ENCODE measurements at regions not wholly inside any gene's neighbourhood (a gene's known extent, or its start where the extent isn't known, plus 50 kb on each side); places are given as distances from the start of the nearest gene placed in this dataset.
A peak's percentile ranks its signal among the peaks of the same experiment; 100 is the strongest.

DNA sequence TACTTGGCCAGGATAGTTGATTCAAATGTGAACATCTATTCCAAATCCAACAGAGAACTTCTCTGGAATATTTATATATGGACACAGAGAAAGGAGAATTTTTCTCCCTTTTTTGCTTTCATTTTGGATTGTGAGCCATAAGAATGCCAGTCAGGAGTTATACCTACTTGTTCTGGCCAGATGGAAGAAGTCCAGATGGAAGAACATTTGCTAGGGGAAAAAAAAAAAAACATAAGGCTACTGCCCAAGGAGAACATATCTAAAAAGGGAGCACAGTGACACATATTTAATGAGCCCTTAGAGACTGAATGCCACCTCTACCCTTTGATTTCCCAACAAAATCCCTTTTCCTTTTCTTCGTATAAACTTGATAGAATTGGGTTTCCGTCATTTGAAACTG is 61.7 kb upstream of the PPP2R2B start:
- no peak for DNase-seq (ENCODE audit: low read depth)

DNA sequence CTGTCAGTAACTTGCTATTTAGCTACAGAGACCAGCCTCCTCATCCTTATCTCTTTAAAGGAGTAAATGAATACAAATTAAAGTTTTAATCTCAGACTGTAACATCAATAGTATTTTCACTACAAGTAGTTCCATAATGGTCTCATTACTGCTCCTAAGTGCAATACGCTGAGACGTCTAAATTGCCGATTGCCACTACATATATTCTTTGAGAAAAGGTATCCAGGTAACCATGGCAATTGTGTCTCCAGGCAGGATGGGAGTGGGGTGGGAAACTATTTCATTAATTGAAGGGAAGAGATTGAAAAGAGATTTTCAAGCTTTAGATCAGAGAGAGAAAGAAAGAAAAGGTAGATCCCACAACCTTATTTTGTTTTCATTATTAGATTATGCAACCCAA is 65.5 kb upstream of the PPP2R2B start:
- DNase-seq (ENCODE audit: low read depth) = no peak

DNA sequence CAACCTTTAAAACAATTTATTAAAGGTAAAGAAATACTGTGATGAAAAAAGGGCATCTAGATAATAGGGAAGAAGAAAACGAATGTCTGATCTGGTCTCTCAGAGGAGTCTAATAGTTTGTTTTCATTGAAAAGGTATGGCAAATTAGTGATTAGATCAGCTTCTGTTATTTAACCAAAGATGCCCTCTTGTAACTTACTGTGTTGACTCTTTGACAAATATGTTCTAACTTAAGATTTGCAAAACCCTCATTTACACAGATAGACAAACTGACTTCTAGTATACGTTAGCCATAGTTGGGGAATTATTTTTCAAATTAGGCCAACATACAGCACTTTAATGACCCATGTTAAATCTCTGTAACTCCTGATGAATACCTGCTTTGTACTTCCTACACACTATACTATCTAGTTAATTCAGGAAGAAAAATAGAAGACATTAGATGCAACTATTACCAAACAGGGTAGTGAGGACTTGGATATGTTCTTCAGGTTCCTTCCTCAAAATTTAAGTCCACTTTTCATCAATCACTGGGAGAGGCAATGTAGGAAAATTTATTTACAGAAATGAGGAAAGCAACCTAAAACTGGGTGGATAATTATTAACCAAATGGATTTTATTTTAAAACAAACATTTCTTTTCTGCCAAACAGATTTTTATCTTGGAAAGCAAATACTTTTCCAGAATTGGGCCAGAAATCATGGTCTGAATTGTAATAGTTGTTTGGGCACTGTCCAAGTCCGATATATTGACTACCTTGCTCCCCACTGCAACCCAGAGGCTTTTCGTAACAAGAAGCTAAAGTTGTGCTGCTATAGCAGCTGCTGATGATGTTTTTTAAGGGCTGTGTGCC is 66.4 kb upstream of the PPP2R2B start:
- DNase-seq (ENCODE audit: low read depth) = no peak

DNA sequence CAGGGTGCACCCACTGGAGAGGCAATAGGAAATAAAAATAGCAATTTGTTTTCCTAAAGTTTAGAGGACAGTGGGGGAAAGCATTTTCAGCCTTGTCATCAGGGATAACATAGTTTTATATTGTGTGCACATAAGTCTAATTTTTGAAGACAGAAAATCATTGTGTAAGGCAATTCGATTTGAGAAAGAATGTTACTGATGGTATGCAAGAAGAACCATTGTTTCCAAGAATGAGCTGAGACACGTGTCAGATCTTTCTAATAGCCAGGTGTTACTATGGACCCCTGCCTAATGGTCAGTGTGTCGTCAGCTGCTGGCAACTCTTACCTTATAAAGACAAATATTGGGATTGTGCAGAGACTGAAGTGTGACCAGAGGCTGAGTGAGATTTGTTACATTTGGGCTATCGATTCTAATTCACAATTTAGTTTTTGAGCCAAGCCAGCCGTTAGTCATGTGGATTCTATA is 67.1 kb upstream of the PPP2R2B start:
- DNase-seq (ENCODE audit: low read depth) = no peak

DNA sequence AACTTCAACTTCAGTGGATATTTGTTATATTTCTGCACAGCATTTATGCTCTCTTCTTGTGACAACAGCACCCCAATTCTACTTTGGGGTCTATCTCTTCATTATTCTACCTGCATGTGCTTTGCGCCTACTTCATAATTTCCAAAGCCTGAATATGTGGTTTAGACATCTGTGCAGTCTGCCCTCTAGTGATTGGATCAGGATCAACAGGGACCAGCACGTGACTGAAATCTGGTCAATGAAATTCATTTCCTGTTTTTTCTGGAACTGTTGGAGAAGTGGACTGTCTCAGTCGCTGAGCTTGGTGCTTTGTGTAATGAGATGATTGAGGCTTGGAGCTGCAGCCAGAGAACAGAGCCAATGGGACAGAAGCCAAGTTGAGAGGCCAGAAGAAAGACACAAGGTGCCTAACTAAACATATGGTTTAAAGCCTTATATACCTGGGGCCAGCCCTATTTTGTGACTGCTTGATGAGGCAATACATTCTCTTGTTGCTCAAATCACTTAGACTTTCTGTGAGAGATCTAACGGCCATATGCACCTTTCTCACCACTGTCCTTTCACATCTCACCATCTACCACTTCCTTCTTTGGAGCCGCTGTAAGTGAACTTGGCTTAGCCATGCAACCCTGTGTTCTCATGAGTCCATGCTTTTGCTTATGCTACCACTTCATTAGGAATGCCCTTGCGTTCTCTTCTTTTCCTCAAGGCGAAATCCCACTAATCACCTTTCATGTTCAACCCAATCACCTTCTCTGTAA is 68.8 kb upstream of the PPP2R2B start:
- no peak for DNase-seq (ENCODE audit: low read depth)

DNA sequence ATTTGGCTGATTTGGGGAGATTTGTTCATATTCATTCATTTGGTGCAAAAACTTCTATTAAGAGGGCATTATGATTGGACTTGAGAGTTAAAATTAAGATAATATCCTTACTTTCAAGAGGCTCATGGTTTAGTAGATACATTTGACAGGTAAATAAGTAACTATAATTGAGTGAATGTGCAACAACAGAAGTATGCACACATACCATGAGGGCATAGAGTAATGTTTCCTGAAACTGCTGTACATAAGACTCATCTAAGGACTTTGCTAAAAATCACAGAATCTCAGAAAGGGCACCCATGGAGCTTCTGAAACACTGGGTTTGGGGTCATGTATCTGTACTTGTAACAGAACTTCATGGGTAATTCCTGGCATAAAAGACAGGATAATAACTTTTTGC is 70.1 kb upstream of the PPP2R2B start:
- DNase-seq (ENCODE audit: low read depth) = no peak

DNA sequence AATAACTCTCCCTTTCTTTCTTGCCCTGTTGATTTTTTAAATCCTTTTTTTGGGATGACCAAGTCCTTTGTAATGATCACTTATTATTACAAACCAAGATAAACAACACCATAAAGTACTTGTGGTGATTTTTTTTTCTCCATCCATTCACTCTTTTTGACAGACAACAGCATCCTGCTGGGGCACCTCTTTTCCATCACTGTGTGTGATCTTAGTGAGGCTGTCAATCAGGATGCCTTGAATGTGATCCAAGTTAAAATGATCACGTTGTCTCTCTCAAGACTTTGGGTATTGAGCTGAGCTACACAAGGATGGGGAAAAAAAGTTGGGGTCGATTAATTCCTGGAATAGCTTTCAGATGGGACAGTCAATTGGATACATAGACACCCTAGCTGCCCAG is 73.6 kb upstream of the PPP2R2B start:
- no peak for DNase-seq (ENCODE audit: low read depth)

DNA sequence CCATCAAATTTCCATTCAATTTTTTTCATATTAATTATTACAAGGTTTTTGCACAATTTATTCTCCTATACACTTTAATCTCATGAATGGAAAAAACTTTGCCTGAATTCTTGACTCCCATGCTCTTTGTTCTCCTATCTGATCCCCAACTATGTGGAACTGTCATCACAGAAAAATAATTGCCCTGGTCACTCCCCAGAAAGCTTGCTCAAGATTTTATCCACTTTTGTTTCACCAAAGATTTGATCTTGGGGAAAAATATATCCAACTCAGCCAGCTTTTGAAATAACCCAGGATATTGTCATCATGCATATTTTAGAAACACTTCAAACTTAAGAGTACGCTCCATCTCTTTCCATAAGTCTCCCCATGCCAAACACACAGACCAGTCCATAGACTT is 77.7 kb upstream of the PPP2R2B start:
- DNase-seq (ENCODE audit: low read depth) = no peak

DNA sequence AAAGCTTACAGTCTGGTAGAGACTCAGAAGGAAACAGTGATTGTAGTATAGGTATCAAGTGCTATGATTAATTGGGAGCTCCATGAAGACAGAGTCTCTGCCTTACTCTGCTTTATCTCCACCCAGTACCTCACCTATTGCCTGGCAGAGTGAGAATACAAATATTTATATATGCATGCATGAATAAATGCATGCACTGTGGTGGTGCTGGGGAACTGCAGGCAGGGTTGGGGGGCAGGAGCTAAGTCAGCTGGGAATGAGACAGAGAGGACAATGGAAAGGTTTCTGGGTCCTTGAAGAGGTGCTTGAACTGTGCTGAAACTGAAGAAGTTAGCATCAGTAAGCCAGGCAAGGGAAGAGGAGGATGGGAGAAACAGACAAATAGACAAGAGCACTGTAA is 80.8 kb upstream of the PPP2R2B start:
- no peak for DNase-seq (ENCODE audit: low read depth)

DNA sequence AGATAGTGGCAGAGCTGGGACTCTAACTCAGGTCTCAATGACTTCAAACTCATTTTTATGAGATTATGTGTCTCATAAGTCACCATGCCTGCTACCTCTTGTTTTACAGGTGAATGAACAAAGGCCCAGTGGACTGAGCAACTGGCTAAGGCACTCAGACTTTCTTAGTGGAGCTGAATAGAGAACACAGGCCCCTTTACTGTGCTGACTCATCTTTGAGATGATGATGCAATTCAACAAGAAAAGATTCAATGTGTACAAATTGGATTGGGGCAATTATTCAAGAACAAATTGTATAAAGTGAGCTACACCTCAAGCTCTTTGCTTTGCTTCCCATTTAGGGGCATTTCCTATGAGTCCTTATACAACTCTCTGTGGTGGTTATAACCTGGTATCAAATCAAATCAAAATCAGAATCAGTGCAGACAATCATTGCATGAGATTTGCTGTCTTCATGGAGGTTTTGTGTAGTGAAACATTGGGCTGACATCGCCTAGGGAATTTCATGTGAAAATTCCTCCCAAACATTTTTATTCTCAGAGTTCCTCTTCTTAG is 84.3 kb upstream of the PPP2R2B start:
- no peak for DNase-seq (ENCODE audit: low read depth)

DNA sequence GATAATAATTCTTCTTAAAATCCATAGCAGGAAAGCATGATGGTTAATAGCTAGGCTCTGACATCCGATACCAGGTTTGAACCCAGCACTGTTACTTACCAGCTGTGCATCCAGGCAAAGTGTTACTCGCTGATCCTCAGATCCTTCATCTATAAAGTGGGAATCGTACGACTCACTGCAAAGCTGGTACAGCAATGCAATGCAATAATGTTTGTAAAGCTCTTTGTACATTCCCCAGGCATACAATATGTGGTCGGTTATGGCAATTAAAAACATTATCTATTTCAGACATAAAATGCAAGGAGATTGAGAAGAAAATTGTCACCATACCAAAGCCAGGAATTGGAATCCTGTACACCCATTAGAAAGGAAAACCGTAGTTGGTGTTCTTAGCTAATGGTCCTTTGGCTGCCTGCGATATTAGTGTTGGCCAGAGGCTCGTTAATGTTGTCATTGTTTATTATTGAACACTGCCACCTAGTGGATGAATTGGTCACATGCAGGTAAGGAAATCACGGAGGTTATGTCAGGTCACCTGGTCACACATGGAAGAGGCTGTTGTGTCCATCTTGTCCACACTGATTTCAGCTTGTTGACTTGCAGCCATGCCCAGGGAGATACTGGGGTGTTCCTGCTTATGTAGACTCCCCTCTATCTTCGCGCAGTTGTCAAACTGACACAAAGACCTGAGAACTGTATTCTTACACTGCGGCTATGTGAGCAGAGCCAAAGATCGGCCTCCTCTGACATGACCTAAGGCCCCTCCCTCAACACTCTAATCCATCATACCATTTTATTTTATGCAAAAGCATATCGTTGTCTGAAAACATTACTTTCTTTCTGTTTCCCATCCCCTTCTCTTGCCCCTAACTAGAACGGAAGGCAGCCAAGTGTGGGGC is 87.5 kb upstream of the PPP2R2B start:
- DNase-seq (ENCODE audit: low read depth) = peak; percentile 14

DNA sequence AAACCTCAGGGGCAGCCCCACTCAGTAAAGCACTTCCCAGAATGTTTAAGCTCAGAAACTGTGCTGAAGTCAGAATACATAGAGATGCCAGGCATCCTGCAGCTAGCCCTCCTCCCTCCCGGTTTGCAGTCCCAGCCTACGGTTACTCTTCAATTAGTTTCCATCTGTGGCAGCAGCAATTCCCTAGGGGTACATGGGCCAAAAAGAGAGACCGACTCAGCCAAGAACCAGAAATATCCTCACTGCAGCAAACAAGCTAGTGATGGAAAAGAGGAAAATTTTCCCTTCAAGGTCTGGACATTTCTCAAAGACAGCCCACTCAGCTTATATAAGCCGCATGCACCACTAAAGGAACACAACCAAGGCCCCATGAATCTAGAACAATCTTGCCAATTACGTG is 89.1 kb upstream of the PPP2R2B start:
- DNase-seq (ENCODE audit: low read depth) = no peak

DNA sequence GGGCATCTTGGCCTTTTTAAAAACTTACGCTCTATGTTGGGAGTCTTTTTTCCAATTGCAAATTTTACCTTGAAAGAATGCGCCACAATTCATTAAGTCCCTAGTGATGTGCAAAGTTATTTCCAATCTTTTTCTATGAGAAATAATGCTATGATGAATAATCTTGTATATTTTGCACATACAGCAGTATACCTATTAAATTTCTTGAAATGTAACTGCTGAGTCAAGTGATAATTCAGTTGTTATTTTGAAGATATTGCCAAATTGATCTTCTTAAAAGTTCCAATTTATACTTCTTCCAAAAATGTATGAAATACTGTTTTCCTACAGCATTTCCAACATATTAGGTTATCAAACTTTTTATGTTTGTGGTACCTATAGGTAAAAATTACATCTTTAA is 92.8 kb upstream of the PPP2R2B start:
- no peak for DNase-seq (ENCODE audit: low read depth)

DNA sequence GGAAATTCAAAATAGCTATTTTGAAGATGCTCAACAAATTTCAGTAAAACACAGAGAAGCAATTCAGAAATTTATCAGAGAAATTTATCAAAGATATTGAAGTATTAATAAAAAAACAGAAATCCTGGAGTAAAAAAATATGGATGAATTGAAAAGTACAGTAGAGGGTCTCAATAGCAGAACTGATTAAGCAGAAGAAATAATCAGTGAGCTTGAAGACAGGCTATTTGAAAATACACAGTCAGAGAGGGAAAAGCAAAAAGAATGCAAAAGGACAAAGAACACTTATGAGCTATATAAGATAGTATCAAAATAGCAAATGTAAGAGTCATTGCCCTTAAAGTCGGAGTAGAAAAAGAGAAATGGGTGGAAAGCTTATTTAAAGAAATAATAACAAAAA is 107.9 kb upstream of the PPP2R2B start:
- DNase-seq (ENCODE audit: low read depth) = no peak

DNA sequence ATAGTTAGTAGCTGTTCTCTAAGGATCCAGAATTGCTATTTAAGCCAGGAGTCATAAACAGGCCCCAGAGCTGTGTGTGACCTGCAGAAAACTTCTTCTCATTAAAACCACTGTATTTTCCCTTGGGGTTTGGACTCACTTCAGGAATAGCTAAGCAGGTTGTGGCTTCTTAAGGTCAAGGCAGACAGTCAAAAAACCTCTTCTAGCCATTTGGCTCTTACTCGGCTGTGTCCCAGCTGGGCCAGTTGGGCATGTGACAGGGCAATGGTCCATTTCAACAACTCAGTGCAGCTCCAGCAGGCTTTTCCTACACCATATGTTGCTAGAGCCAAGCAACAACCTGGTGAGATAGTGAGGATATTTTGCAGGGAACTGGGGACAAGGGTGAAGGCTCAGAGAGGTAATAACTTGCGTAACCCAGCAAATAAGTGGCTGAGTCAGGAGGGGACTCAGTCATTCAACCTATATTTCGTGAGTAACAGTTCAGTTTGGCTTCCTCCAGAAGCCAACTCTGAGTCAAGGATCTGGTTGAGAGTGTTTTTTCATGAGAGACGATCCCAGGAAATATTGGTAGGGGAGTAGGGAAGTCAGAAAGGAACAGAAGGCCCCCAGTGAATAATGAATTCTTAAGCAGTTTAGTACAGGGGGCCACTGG is 115.4 kb upstream of the PPP2R2B start:
- DNase-seq (ENCODE audit: low read depth) = no peak

DNA sequence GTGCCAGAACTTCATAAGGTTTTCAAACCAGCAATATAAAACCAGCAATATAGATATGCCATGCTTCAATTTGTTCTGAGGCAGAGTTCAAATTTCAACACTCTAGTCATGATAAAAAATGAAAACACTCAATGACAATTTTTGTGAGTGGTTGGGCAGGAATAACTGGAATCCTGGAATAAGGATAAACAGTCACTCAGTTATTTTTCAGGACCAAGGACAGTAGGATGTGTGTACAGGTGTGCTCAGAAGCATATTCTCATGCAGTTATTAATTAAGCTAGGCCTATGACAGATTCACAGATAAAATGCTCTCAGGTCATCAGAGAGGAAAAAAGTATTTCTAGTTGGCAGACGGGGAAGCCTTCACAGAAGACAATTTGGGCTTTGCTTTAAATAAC is 117.3 kb upstream of the PPP2R2B start:
- DNase-seq (ENCODE audit: low read depth) = no peak

DNA sequence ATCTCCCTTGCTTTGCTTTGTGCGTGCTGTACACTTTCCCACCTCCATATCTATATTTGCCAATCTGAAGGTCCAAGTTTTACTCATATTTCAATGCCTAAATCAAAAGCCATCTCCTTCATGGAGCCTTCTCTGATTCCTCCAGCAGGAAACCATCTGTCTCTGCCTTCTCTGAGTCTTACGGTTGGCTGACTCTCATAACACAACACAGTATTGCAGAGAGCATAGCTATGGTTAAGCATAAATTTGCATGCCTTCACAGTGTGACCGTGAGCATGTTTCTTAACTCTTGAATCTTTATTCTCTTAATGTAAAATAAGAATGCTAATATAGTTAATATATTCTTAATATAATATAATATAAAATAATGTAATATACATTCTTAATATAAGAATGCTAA is 136.8 kb upstream of the PPP2R2B start:
- no peak for DNase-seq (ENCODE audit: low read depth)

DNA sequence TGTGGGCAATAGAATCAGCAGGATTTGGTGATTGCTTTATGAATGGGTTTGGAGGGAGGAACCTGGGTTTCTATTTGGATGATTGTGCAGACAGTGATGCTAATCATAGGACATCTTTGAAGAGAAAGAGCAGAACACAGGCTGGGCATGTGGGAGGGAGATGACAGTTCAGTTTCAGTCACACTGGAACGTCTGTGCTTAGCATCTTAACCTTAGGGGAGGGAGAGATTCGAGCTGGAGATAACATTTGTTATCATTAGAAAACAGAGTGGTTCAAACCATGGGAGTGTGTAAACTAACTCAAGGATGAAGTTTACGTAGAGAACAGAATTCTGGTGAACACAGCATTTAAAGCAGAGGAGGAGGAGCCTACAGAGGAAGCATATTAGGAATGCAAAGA is 138.6 kb upstream of the PPP2R2B start:
- DNase-seq (ENCODE audit: low read depth) = no peak

DNA sequence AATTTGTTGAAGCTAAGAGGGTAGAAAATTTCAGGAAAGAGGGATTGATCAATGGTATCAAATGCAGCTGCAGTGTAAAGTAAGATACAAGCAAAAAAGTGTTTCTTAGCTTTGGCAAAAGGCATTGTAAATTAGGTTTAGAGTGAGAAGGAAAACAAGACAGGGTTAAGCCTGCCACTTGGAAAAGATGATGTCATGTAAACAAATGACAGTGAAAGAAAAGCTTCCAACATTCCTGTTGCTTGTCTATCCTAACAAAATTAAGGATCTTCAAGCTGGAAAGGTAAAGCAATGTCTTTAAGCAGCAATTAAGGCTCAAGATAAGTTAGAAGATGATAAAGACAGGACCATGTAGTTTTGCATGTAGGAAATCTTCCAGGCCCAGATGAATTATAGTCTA is 139.1 kb upstream of the PPP2R2B start:
- no peak for DNase-seq (ENCODE audit: low read depth)

DNA sequence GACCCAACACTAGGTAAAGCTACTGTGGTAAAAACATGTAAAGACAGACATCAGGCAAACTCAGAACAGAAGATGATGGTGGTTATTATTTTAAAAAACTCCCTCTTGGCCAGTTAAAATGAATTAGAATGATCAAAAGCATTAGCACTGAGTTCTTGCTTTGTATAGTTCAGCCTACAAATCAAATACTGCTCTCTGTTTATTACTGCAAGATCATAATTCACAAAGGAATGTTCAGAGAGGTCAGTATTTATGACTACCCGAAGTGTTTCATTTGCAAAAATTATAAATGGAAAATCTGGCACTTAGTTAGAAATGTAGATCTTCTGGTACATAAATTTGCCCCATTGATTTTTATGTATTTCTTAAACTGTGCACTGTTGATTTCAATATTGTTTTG is 140.3 kb upstream of the PPP2R2B start:
- DNase-seq (ENCODE audit: low read depth) = no peak

DNA sequence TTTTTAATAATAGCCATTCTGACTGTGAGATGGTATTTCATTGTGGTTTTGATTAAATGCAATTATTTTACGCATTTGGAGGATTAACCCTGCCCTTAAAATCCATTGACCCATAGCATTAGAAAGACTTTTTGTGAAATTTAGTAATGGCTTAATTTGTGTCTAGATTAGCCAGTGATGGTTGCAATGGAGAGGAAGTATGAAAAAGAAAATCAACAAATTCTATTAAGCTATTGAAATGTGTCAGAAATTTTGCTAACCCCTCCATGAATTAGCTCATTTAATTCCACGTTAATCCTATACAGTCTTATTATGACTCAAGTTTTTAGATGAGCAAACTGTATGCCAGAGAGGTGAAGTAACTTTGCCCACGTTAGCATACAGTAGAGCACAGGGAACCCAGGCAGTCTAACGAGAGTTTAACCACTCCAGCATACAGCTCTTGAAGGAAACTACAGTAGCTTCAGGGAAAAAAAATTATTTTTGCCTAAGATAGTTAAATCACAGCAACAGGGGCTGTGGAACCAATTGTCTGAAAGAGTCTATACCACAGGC is 158.2 kb upstream of the PPP2R2B start:
- no peak for DNase-seq (ENCODE audit: low read depth)
